ENCODE measurements at regions not wholly inside any gene's neighbourhood (a gene's known extent, or its start where the extent isn't known, plus 50 kb on each side); places are given as distances from the start of the nearest gene placed in this dataset.

- ATAC-seq (no peak), DNase-seq (no peak)
- no peak overlapping the region for H3K27ac Mint-ChIP-seq
- intact Hi-C loops (cut with micrococcal nuclease), result no loop called here
- ChIA-PET POLR2A (no interaction called here), CTCF (no interaction called here)
- no peaks in the 10 kb centered on the region for H3K36me3 Mint-ChIP-seq (ENCODE audit: low read depth)
- TF ChIP-seq, protein P1, sequence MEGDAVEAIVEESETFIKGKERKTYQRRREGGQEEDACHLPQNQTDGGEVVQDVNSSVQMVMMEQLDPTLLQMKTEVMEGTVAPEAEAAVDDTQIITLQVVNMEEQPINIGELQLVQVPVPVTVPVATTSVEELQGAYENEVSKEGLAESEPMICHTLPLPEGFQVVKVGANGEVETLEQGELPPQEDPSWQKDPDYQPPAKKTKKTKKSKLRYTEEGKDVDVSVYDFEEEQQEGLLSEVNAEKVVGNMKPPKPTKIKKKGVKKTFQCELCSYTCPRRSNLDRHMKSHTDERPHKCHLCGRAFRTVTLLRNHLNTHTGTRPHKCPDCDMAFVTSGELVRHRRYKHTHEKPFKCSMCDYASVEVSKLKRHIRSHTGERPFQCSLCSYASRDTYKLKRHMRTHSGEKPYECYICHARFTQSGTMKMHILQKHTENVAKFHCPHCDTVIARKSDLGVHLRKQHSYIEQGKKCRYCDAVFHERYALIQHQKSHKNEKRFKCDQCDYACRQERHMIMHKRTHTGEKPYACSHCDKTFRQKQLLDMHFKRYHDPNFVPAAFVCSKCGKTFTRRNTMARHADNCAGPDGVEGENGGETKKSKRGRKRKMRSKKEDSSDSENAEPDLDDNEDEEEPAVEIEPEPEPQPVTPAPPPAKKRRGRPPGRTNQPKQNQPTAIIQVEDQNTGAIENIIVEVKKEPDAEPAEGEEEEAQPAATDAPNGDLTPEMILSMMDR (IDR thresholded peaks at IDR 0.05), result no peak
- no peak overlapping the region for H3K4me3 Mint-ChIP-seq
- no peaks in the 10 kb centered on the region for H3K27me3 Mint-ChIP-seq
- no peaks in the 10 kb centered on the region for H3K4me1 Mint-ChIP-seq (ENCODE audit: low read depth)
- no peaks in the 10 kb centered on the region for H3K9me3 Mint-ChIP-seq
Observed at GRCh38 chr2:19541884-19542283, 183.5 kb upstream of the OSR1 start.

DNA sequence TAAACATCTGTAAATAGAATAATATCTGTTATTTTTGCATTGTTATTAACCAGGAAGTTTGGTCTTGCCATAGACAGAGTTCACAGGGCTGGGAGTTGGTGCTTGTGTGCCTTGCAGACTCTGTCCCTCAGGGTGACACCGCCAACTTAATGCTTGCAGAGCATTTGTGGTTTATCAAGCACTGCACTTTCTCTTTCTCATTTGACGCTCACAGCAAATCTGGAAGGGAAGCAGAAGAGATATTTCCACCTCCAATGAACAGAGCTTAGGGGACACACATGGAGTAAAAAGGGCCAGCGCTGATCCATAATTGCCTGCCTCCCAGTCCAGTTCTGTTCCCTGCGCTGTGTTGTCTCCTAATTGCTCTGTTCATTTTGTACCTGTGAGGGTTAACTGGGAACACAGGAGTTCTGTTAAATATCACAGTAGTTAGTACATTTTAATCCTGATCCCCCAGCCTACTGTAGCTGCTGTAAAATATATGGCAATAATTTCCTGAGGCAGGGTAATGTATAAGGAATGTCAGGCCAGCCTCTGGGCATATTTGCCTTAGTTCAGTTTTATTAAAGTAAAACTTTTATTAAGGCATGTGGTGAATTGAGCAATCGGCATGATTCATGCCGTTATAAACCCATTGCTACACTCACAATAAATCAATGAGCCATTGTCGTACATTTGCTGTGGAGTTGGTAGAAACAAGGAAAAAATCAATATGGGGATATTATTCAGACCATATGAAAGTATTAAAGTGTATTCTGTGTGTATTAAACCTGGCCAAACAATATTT, 182.5 kb upstream of the OSR1 start:
- POLR2A ChIA-PET, result no interaction called here
- Mint-ChIP-seq H3K36me3 (ENCODE audit: low read depth) (no peaks in the 10 kb centered on the region), H3K27me3 (no peaks in the 10 kb centered on the region), H3K4me3 (no peak overlapping the region), H3K4me1 (ENCODE audit: low read depth) (no peaks in the 10 kb centered on the region), H3K9me3 (no peaks in the 10 kb centered on the region), H3K27ac (no peak overlapping the region)
- intact Hi-C loops (cut with micrococcal nuclease), result no loop called here
- CTCF ChIA-PET, result no interaction called here
- TF ChIP-seq, protein P1 (IDR thresholded peaks at IDR 0.05), result no peak
- ATAC-seq, result no peak
- no peak for DNase-seq

DNA sequence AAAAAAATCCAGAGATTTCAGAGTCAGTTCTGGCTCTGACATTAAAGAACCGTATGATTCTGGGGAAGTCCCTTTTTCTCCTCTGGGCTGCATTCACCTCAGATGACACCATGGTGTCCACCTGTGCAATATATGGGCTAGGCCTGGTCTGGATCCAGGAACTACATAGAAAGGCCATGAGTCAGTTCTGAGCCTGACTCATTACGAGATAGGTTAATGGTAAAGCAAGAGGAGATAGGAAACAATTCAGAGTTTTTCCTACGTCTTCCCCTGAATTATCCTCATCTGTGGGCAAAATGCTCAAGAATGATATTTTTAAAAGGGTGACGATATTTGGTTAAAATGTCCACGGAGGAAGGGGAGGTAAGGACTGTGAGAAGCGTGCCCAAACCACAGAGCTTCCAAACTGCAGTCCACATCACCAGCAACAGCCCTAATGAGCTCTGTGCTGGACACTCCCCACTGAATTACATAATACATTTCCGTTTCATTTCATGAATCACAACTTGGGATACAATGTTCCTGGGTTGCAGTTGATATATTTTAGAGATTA, 180.1 kb upstream of the OSR1 start:
- Mint-ChIP-seq H3K27me3 (peaks cover 3% of the 10 kb centered on the region), H3K27ac (no peak overlapping the region), H3K36me3 (ENCODE audit: low read depth) (no peaks in the 10 kb centered on the region), H3K9me3 (no peaks in the 10 kb centered on the region), H3K4me1 (ENCODE audit: low read depth) (no peaks in the 10 kb centered on the region), H3K4me3 (no peak overlapping the region)
- CTCF ChIA-PET, result no interaction called here
- ATAC-seq, result no peak
- intact Hi-C loops (cut with micrococcal nuclease), result no loop called here
- no peak for DNase-seq
- TF ChIP-seq, protein P1 (IDR thresholded peaks at IDR 0.05), result no peak
- POLR2A ChIA-PET, result no interaction called here

GRCh38 chr2:19536136-19536535, 177.7 kb upstream of the OSR1 start:
- Mint-ChIP-seq H3K27me3 (peaks cover 11% of the 10 kb centered on the region), H3K36me3 (ENCODE audit: low read depth) (no peaks in the 10 kb centered on the region), H3K4me3 (no peak overlapping the region), H3K9me3 (no peaks in the 10 kb centered on the region), H3K27ac (no peak overlapping the region), H3K4me1 (ENCODE audit: low read depth) (no peaks in the 10 kb centered on the region)
- CTCF ChIA-PET, result no interaction called here
- ATAC-seq (no peak), DNase-seq (no peak)
- TF ChIP-seq, protein P1 (IDR thresholded peaks at IDR 0.05), result no peak
- POLR2A ChIA-PET, result no interaction called here
- intact Hi-C loops (cut with micrococcal nuclease), result no loop called here

GRCh38 chr2:19532547-19533196, 174.2 kb upstream of the OSR1 start:
- no peaks in the 10 kb centered on the region for H3K36me3 Mint-ChIP-seq (ENCODE audit: low read depth)
- H3K27me3 Mint-ChIP-seq, result peaks cover 11% of the 10 kb centered on the region
- H3K27ac Mint-ChIP-seq, result no peak overlapping the region
- ChIA-PET POLR2A (no interaction called here), CTCF (no interaction called here)
- ATAC-seq (no peak), DNase-seq (no peak)
- no peak overlapping the region for H3K4me3 Mint-ChIP-seq
- no peaks in the 10 kb centered on the region for H3K4me1 Mint-ChIP-seq (ENCODE audit: low read depth)
- TF ChIP-seq, protein P1 (IDR thresholded peaks at IDR 0.05), result no peak
- intact Hi-C loops (cut with micrococcal nuclease), result no loop called here
- no peaks in the 10 kb centered on the region for H3K9me3 Mint-ChIP-seq
